B cell (primary cell): ENCODE measurements at regions not wholly inside any gene's neighbourhood (a gene's known extent, or its start where the extent isn't known, plus 50 kb on each side); places are given as distances from the start of the nearest gene placed in this dataset.
"Not testable (repeated sequence)": the region's sequence is repeated elsewhere in the genome, so short reads cannot be mapped to it uniquely, and the experiment has no call there.

ENCODE experiments used
- ATAC-seq: fragments of 200-7000 bp; cut with Tn5 transposase; one replicate; pipeline ENCODE4 v1.10.0; 2021; ENCODE audit warnings: low read depth, mild to moderate bottlenecking, moderate number of reproducible peaks, moderate library complexity
- CTCF ChIA-PET: fragments of 350-600 bp; sonication (Branson Sonifier 250); formaldehyde crosslinking; loops from one replicate; lab custom pipeline; 2021; ENCODE audit warnings: antibody characterized with exemption, inconsistent platforms; lab: Charles Lee
- POLR2A ChIA-PET: fragments of 350-600 bp; sonication (Branson Sonifier 250); formaldehyde crosslinking; loops from one replicate; lab custom pipeline; 2021; ENCODE audit warnings: antibody characterized with exemption; lab: Charles Lee
- DNase-seq: peaks from one replicate; pipeline ENCODE4 v3.0.0; 2013
- H2AFZ ChIP-seq: 2 replicates; pipeline ENCODE4 v1.6.1; 2012; ENCODE audit warnings: mild to moderate bottlenecking, low read depth, low read length; ENCODE audit not compliant: insufficient read depth, poor library complexity, severe bottlenecking
- H3K27ac ChIP-seq, 2 donors: 1 replicate in 1 of 2; 2 replicates in 1 of 2; pipeline ENCODE4 v1.5.1; 2012 to 2013; ENCODE audit warnings: low read length in 2 of 2, mild to moderate bottlenecking in 2 of 2, moderate library complexity in 1 of 2
- H3K27me3 ChIP-seq, 4 experiments: fragments of 200-600 bp in 1 of 4; sonication (generic) in 1 of 4; replicated peaks in 1 of 4; 1 replicate in 2 of 4; 2 replicates in 2 of 4; pipeline versions ENCODE4 v1.6.1 to v1.7.0; 2013 to 2016; ENCODE audit warnings: low read length in 3 of 4, mild to moderate bottlenecking in 2 of 4, mixed read lengths in 1 of 4, moderate library complexity in 1 of 4; ENCODE audit not compliant: insufficient read depth in 4 of 4, control insufficient read depth in 3 of 4; ENCODE audit errors: control extremely low read depth in 1 of 4
- H3K36me3 ChIP-seq, 2 experiments: replicated peaks in 1 of 2; 1 replicate in 1 of 2; 2 replicates in 1 of 2; pipeline versions ENCODE4 v1.6.1 to v1.7.1; 2013; ENCODE audit warnings: low read length in 1 of 2; ENCODE audit not compliant: insufficient read depth in 2 of 2, control insufficient read depth in 1 of 2; ENCODE audit errors: control extremely low read depth in 1 of 2, extremely low read depth in 1 of 2
- H3K4me1 ChIP-seq, 2 donors: fragments of 200-600 bp in 1 of 2; sonication (generic) in 1 of 2; 1 replicate in 1 of 2; 2 replicates in 1 of 2; pipeline versions ENCODE4 v1.5.1 to v1.6.1; 2013 to 2017; ENCODE audit warnings: low read length in 2 of 2; ENCODE audit not compliant: control insufficient read depth in 2 of 2, insufficient read depth in 2 of 2
- H3K4me2 ChIP-seq: replicated peaks from 2 replicates; pipeline ENCODE3; 2012; ENCODE audit warnings: mild to moderate bottlenecking, low read depth, low read length; ENCODE audit not compliant: poor library complexity, severe bottlenecking
- H3K4me3 ChIP-seq, 5 experiments: fragments of 200-600 bp in 1 of 5; sonication (generic) in 1 of 5; 1 replicate in 3 of 5; 2 replicates in 2 of 5; pipeline versions ENCODE4 v1.5.1 to v1.7.0; 2011 to 2016; ENCODE audit warnings: low read length in 4 of 5, mild to moderate bottlenecking in 4 of 5, low read depth in 2 of 5, control low read depth in 1 of 5, moderate library complexity in 1 of 5; ENCODE audit not compliant: insufficient read depth in 1 of 5; ENCODE audit errors: control extremely low read depth in 1 of 5, extremely low read depth in 1 of 5
- H3K79me2 ChIP-seq: fragments of 200-600 bp; sonication (generic); one replicate; pipeline ENCODE4 v1.6.0; 2016; ENCODE audit warnings: low read length; ENCODE audit not compliant: control insufficient read depth, insufficient read depth
- H3K9ac ChIP-seq: fragments of 200-600 bp; sonication (generic); 2 replicates; pipeline ENCODE4 v1.6.1; 2017; ENCODE audit warnings: mild to moderate bottlenecking, low read length, moderate library complexity
- H3K9me3 ChIP-seq, 3 donors: one replicate each; pipeline versions ENCODE4 v1.6.1 to v1.7.1; 2013; ENCODE audit warnings: low read length in 2 of 3; ENCODE audit not compliant: control insufficient read depth in 2 of 3, insufficient read depth in 1 of 3; ENCODE audit errors: control extremely low read depth in 1 of 3
- H4K20me1 ChIP-seq: 2 replicates; pipeline ENCODE4 v1.6.0; 2012; ENCODE audit warnings: mild to moderate bottlenecking, low read length; ENCODE audit not compliant: insufficient read depth, control insufficient read depth, poor library complexity, severe bottlenecking
- H3K27ac Mint-ChIP-seq: one replicate; pipeline ENCODE4 v1.8.0; 2021; ENCODE audit warnings: mixed read lengths
- H3K27me3 Mint-ChIP-seq: one replicate; pipeline ENCODE4 v1.8.0; 2021; ENCODE audit warnings: mixed read lengths
- H3K4me1 Mint-ChIP-seq: one replicate; pipeline ENCODE4 v1.8.0; 2021; ENCODE audit warnings: mixed read lengths
- H3K4me3 Mint-ChIP-seq: one replicate; pipeline ENCODE4 v1.8.0; 2021; ENCODE audit warnings: mixed read lengths
- H3K9me3 Mint-ChIP-seq: one replicate; pipeline ENCODE4 v1.8.0; 2022; ENCODE audit warnings: mixed read lengths; ENCODE audit not compliant: insufficient read depth
- CTCF ChIP-seq: fragments of 200-600 bp; IDR thresholded peaks from one replicate; pipeline ENCODE4 v1.8.0; 2022; ENCODE audit warnings: antibody characterized with exemption, mild to moderate bottlenecking
- EZH2 ChIP-seq: IDR thresholded peaks from 2 replicates; pipeline ENCODE4 v1.6.1; 2012; ENCODE audit warnings: borderline replicate concordance, low read depth, mild to moderate bottlenecking, moderate library complexity, low read length; ENCODE audit not compliant: insufficient read depth, poor library complexity, severe bottlenecking
- WGBS: methylation state at CpG from one replicate; pipeline ENCODE4 v1.1.5; 2013; ENCODE audit warnings: missing lambda C conversion rate; ENCODE audit not compliant: insufficient coverage; 5-methylcytosine and 5-hydroxymethylcytosine counted together
- intact Hi-C: fragments of 100-400 bp; cut with micrococcal nuclease; formaldehyde crosslinking; loops from one replicate; pipeline ENCODE4 v1.10.0; 2022

GRCh38 chr4:77286906-77287305 is 129.9 kb downstream of the CCNG2 start:
- POLR2A ChIA-PET: no interaction called here
- no peak overlapping the region for H2AFZ ChIP-seq
- WGBS: 100% methylated on average over 1 of the region's 1 CpG
- no peaks in the 10 kb centered on the region for H4K20me1 ChIP-seq
- Mint-ChIP-seq H3K9me3 (no peaks in the 10 kb centered on the region), H3K27ac (no peak overlapping the region), H3K27me3 (peaks cover 12% of the 10 kb centered on the region), H3K4me3 (no peak overlapping the region), H3K4me1 (no peaks in the 10 kb centered on the region)
- no peaks in the 10 kb centered on the region for H3K9me3 ChIP-seq
- ATAC-seq (no peak), DNase-seq (no peak)
- CTCF ChIA-PET: no interaction called here
- H3K4me1 ChIP-seq: no peaks in the 10 kb centered on the region
- H3K36me3 ChIP-seq: no peaks in the 10 kb centered on the region
- no peak overlapping the region for H3K27ac ChIP-seq
- H3K27me3 ChIP-seq: no peaks in the 10 kb centered on the region
- TF ChIP-seq CTCF (no peak), EZH2 (no peak)
- no peak overlapping the region for H3K9ac ChIP-seq
- intact Hi-C loops: no loop called here
- H3K79me2 ChIP-seq: no peaks in the 10 kb centered on the region
- no peak overlapping the region for H3K4me3 ChIP-seq
- no peak overlapping the region for H3K4me2 ChIP-seq

GRCh38 chr4:77293426-77293825 is 136.4 kb downstream of the CCNG2 start:
- TF ChIP-seq CTCF: no peak
- TF ChIP-seq EZH2: no peak
- no peak for ATAC-seq
- no peak overlapping the region for H3K27ac Mint-ChIP-seq
- no peaks in the 10 kb centered on the region for H3K9me3 ChIP-seq
- intact Hi-C loops: no loop called here
- H3K4me1 Mint-ChIP-seq: no peaks in the 10 kb centered on the region
- H3K27me3 ChIP-seq: no peaks in the 10 kb centered on the region
- no peaks in the 10 kb centered on the region for H3K79me2 ChIP-seq
- no peak overlapping the region for H3K4me2 ChIP-seq
- no peak overlapping the region for H3K27ac ChIP-seq
- H3K27me3 Mint-ChIP-seq: peaks cover 5% of the 10 kb centered on the region
- no peak overlapping the region for H3K9ac ChIP-seq
- no peaks in the 10 kb centered on the region for H3K4me1 ChIP-seq
- H4K20me1 ChIP-seq: no peaks in the 10 kb centered on the region
- no peaks in the 10 kb centered on the region for H3K9me3 Mint-ChIP-seq
- no peaks in the 10 kb centered on the region for H3K36me3 ChIP-seq
- no peak for DNase-seq
- H2AFZ ChIP-seq: no peak overlapping the region
- ChIA-PET POLR2A (no interaction called here), CTCF (no interaction called here)
- H3K4me3 Mint-ChIP-seq: no peak overlapping the region
- no peak overlapping the region for H3K4me3 ChIP-seq

- H3K9me3 ChIP-seq, H3K27ac ChIP-seq, H3K27me3 ChIP-seq, DNase-seq, H3K4me3 ChIP-seq, H3K27me3 Mint-ChIP-seq, intact Hi-C loops, H4K20me1 ChIP-seq, H3K9me3 Mint-ChIP-seq, H3K36me3 ChIP-seq, H3K9ac ChIP-seq, CTCF ChIA-PET, H3K4me1 Mint-ChIP-seq, ATAC-seq, H3K4me2 ChIP-seq, H3K4me3 Mint-ChIP-seq, H3K4me1 ChIP-seq, H3K79me2 ChIP-seq, H3K27ac Mint-ChIP-seq, H2AFZ ChIP-seq, POLR2A ChIA-PET: not testable (repeated sequence)
- 86% methylated on average over 3 of the region's 3 CpGs for WGBS
Measured at GRCh38 chr4:77300996-77301395, 144.0 kb downstream of the CCNG2 start.
